ENCODE measurements at regions not wholly inside any gene's neighbourhood (a gene's known extent, or its start where the extent isn't known, plus 50 kb on each side); places are given as distances from the start of the nearest gene placed in this dataset.

DNA sequence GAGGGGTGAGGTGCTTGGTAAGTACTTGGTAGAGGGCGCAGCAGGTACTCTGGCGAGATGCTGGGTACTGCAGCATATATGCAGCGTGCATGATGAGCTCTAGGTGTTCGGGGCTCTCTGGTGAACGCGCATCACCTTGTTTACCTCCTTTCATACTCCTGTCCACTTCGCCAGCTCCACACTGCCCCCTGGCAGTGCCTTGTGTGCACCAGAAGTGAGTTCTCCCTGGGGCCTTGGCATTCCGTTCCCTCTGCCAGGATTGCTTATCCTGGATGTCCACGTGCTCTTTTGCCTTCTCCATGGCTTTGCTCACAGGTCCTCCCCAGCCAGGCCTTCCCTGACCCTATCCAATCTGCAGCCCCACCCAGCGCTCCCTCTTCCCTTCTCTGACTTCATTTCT is 154.2 kb downstream of the MRM1 start:
- DNase-seq, result no peak

DNA sequence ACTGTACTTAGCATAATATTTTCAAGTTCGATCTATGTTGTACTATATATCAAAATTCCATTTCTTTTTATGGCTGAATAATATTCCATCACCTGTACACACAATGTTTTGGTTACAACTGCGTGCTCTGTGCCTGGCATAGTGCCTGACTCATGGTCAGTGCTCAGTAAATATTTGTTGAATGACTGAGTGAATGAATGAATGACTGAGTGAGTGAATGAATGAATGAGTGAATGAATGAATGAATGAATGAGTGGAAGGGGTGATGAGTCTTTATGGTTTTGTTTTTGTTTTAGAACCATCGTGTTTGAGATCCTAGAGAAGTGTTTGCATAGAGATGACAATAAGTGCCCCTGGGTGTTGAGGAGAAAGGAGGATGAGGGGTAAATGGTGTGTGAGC is 155.3 kb downstream of the MRM1 start:
- DNase-seq, result no peak

DNA sequence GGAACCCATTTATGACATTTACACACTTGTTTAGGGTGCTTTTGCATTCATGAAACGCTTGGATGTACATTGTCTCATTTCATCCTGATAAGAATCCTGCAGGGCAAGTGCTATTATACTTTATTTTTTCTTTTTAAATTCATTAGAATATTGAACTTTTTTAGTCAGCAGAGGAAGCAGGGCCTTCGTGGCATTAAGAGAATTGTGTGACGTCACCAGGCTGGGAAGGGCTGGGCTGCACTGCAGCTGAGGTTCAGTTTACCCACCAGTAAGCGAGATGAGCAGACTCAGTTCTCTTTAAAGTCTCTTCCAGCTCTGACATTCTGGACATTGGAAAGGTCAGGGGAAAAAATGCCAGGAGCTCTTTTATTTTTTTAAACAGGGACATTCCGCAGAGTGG is 159.0 kb downstream of the MRM1 start:
- DNase-seq, result no peak

DNA sequence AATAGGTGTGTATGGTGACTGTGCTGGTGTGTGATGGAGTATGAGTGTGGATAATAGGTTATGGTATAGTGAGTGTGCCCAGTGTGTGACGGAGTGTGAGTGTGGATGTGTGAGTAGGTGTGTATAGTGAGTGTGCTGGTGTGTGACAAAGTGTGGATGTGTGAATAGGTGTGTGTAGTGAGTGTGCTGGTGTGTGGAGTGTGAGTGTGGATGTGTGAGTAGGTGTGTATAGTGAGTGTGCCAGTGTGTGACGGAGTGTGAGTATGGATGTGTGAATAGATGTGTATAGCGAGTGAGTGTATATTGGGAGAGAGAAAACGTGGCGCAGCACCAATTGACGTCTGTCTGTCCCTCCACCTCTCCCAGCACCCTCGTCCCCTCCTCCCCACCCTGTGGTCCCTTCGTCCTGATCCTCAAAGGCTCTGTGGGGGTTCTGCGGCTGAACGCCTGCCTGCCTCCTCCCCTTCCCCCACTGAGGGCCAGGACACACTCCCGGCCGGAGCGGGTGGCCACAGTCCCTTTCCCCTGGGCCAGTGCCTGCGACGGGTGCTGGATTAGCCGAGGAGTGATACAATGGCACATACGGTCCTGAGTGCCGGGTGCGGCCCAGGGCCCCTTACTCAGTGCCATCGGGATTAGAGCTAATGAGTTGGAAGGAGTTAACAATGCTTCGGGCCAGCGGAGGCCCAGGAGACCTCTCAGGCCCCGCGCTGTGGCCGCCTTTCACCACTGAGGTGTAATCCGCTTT is 160.0 kb downstream of the MRM1 start:
- no peak for DNase-seq

DNA sequence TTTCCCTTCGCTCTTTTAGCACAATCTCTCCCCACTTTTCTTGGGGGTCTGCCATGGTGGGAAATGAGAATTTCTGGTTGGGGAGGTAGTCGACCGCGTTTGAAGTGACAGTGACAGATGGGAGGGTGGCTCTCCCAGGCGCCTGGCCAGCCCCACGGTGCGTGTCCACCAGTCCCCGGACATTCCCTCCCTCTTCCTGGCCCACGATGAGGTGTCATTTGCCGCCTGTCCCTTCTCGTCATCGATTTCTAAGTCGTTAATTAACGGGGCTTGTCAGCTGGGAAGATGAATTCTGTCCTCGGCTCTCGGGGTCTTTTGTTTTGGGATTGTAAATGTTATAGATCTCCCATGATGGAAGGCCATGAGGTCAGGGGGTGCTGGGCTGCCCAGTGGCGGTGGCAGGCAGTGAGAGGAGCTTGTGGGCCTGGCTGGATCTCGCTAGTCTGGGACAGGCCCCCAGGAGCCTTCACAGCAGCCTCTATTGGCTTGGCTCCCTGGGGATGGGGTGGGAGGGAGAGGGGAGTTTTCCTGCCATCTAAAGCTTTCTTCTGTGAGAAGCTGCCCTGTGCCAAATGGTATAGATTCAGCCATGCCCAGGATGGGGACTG is 164.2 kb downstream of the MRM1 start:
- no peak for DNase-seq

DNA sequence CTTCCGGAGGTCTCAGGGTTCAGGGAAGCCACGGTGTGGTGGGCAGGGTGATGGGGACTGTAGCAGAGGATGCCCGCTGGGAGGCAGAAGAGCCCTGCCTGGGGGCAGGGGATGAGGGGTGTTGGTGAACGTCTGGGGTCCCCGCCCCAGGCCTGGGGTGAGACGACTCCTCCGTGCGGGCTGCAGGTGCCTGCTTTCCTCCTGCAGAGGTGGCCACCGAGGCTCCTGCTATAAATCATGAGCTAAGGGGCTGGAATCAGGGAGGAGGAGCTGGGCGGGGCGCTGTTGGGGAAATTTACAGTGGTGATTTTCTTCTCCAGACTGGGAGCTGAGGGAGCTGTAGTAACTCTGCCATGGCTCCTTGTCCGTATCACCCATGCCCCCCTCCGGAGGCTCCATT is 167.0 kb downstream of the MRM1 start:
- no peak for DNase-seq

DNA sequence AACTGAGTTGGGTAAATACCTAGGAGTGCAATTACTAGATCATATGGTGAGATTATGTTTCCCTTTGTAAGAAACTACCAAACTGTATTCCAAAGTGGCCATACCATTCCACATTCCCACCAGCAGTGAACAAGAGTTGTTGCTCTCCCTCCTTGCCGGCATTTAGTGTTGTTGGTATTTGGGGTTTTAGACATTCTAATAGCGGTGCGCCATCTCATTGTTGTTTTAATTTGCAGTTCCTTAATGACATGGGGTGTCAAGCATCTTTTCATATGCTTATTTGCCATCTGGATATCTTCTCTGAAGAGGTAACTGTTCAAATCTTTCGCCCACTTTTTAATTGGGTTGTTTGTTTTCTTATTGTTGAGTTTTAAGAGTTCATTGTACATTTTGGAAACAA is 164.2 kb upstream of the LHX1 start:
- no peak for DNase-seq

DNA sequence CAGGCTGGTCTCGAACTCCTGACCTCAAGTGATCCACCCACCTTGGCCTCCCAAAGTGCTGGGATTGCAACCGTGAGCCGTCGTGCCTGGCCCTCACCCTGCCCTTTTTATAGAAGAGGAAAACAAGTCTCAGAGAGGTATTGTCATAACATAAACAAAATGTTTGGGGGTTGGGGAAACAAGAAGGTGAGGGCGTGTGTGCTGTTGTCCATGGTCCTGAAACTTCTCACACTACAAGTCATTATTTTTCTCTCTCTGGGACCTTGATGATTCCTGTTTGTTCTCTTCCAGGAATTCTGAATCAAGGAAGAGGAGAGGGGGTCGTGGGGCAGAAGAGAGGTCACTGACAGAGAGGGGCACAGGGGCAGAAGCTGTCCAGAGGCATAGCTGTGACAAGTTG is 160.2 kb upstream of the LHX1 start:
- no peak for DNase-seq

DNA sequence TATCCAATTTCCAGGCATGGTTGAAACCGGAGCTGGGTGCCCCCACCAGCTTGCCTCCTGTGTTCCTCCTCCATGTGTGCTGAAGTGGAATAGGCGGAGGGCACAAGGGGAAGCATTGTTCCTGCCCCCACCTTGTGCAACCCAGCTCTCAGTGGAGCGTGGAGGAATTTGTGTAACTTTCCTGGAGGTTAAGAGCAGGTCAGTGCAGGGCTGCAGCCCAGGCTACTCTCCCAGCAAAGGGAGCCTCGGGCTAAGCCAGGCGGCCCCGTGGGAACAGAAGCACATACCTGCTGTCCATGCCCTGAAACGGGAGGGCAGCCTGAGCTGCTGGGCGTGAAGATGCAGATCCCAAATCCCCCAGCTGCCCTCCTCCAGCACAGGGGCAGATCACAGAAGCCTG is 158.8 kb upstream of the LHX1 start:
- no peak for DNase-seq

DNA sequence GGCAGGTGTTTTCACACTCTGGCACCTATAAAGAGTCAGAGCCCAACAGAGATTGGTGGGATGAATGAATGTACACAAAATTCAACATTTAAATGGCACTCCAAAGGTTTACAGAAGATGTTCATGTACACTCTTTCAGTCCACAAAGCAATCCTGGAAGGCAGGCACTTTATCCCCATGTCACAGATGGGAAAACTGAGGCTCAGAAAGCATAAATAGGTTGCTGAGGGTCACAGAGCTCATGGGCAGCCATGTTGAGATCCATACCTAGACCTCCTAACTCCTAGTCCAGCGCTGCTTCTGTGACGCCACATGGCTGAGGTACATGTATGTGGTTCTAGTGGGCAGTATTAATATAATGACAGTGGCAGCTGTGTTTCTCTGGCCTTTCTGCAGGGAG is 157.7 kb upstream of the LHX1 start:
- no peak for DNase-seq

DNA sequence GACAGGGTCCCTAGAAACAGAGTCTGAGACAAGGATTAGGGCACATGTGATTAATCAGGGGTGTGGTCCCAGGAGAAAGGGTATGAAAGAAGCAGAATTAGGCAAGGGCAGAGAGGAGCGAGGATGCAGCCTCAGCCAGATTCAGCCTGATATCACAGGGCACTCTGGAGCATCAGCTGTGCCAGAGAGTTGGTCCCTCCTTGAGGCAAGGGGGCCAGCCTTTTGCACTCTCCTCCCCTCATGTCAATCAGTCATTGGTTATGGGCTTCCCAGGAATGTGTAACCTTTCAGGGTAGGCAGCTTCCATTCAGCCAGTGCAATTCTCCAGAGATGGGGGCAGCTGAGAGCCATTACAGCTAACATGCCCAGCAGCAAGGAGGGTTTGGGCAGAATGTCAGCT is 152.6 kb upstream of the LHX1 start:
- no peak for DNase-seq

DNA sequence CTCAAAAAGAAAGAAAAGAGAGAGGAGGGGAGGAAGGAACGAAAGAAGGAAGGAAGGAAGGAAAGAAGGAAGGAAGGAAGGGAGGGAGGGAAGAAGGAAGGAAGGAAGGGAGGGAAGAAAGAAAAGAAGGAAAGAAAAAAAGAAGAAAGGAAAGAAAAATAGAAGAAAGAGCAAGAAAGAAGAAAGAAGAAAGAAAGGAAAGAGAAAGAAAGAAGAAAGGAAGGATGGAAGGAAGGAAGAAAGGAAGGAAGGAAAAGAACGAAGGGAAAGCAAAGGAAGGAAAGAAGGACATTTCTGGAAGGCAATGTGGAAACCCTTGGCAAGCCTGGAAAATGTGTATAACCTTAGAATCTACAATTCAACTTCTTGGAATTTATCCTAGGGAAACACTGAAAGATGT is 150.4 kb upstream of the LHX1 start:
- DNase-seq, result no peak

DNA sequence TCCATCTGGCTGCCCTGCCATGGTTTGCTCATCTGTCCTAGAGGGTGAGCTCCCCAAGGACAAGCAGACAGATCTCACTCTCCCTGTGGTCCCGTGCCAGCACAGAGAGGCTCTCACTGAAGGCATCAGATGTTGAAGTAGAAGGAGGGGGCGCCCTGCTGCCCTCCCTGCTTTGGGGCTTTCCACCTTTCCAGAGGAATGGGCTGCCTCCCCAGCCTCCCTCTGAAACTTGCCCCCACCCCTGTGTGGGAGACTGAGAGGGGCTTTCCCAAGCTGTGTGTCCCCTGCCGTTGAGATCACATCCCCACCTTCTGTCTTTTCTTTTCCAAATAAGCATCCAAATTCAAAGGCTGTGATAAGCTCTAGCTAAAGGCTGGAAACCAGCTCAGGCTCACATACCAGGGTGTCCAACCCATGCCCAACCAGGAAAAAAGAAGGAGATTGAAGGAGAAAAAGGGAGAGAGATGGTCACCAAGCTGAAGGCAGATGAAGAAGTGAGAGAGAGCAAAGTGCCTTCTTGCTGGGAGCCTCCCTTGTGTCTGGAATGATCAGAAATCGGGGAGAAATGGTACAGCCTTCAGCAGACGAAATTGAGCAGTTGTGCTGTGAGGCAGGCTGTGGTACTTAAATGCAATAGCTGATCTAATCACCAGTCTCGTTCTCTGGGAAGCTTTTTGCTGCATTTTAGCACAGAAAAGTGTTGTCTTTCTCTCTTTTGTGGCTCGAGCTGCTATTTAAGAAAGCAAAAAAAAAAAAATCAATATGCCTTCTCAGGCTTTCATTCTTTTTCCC is 145.9 kb upstream of the LHX1 start:
- peak in 2 of 51 donors; percentile 2 to 33 for DNase-seq

DNA sequence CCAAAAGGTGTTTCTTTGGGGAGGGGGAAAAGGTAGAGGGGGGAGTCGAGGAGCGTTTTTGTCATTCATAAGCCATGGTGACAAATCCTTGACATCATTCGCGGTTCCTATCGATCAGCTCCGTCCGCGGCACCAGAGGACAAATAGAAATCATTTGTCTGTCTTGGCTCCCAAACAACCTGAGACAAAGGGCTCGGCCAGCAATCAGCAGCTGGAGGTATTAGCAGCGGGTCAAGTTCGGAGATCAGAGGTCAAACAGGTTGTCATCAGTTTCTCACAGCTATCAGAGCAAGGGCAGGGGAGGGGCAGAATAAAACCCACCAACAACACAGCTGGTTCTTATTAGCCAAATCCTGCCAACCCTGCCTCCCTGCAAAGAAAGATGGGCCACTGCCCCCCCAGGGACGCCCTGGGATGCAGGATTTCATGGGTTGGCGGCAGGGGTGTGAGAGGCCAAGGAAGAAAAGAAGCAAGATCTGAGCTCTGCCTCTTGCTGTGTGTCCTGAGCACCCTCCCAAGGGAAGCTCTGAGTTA is 145.3 kb upstream of the LHX1 start:
- DNase-seq, result no peak

DNA sequence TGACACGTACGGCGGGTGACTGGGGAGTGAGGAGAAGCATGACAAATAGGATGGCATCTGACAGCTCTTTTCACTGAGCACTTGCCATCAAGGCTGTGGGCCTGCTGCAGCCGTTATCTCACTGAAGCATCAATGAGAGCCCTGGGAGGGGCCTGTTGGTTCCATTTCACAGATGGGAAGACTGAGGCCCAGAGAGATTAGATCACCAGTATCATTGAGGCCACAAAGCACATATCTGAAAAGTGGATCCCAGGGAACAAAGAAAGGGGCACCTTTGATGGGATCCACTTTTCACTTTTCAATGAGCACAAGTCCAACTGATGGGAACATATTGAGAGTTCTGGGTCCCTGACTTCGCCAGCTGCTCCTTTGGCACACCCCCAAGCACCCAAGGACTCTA is 144.4 kb upstream of the LHX1 start:
- no peak for DNase-seq

DNA sequence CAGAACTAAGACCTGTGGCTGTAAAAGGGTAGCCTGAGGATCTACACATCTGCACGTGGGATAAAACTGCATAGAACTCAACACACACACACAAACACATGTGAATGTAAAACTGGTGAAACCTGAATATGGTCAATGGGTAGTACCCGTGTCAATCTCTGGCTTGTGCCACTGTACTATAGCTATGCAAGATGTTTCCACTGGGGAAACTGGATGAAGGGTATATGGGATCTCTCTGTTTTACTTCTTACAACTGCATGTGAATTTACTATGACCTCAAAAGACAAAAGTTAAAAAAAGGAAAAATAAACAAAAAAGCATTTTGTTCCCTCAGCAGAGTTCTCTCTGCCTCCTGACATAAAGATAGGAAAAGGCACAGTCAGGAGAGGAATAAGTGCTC is 143.3 kb upstream of the LHX1 start:
- DNase-seq, result no peak

DNA sequence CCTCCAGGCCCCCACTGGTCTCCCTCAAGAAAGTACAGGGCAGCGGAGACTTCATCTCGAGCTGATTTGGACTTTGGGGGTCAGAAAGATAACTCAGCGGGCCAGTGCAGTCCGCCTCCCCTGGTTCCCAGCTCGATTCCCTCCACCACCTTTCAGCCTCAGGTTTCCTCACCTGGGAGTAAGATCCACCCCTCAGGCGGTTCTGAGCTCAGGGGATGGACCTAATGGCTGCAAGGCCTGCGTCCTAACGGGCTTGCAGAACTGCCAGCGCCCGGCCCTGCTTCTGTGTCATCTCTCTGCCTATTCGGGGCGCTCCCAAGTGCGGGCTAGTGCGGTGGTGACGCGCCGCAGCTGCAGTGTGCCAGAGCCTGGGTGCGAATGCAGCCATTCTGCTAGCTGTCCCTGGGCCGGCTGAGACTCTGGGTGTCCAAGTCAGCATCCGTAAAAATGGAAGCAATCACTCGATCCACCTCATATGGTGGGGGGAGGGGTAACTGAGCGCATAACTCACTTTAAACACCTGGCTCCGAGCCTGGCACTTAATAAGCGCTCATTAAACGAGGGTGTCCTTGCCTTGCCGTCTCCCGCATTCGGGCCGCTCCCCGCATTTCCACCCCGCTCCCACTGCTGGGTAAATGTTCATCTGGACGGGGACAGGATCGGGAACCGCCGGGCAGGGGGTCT is 129.6 kb upstream of the LHX1 start:
- DNase-seq, result no peak

DNA sequence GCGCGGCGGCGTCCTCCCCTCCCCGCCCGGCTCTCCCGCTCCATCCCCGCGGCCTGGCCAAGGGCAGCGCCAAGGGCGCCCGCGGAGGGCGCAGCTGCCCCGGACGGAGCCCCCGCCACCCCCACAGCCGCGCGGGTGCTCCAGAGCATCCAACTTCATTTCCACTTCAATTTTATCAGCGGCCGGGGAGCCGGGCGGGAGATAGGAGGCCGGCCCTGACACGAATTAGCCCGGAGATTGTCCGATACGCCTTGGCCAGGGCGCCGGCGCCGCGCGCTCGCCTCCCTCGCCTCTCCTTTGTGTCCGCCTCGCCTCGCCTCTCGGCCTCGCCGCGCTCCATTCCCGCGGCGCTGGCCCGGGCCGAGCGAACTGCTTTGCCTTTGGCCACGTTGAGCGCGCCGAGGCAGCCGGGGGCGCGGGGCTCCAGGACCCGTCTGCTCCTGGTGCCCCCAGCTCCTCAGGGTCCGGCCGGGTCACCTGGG is 129.1 kb upstream of the LHX1 start:
- peak in 1 of 51 donors; percentile 6 for DNase-seq

DNA sequence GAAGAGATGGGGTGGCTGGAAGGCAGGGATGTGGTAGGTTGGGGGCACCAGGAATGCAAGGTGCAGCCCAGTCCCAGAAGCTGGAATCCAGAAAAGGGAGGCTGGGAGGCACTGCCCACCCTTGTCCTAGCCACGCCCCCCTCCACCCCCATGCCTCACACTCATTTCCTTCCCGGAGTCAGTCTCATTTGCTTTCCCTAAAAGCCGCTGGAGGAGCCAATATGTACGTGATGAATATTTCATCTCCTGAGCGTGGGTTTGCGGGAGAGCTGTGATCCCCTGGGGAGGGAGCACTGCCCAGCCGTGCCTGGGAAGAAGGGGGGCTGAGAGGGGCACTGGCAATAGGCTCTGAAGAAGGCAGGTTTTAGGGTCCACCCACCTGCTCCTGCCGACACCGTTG is 124.5 kb upstream of the LHX1 start:
- DNase-seq, result no peak

DNA sequence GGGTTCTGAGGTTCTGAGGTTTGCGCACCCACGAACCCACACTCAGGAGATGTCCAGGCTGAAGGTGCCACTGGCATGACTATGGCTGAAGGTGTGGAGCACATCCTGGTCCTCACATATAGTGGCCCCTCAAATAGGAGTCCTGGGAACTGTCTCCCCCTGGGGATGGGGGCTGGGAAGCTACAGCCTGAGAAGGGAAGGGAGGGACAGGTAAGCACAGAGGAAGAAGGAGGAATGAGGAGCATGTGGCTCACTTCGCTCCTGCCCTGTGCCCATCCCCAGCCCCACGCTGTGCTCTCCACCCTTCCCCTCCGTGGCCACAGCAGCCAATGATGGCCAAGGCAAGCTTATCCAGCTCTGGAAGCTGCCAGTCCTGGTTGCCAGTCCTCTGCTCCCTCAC is 123.9 kb upstream of the LHX1 start:
- no peak for DNase-seq

DNA sequence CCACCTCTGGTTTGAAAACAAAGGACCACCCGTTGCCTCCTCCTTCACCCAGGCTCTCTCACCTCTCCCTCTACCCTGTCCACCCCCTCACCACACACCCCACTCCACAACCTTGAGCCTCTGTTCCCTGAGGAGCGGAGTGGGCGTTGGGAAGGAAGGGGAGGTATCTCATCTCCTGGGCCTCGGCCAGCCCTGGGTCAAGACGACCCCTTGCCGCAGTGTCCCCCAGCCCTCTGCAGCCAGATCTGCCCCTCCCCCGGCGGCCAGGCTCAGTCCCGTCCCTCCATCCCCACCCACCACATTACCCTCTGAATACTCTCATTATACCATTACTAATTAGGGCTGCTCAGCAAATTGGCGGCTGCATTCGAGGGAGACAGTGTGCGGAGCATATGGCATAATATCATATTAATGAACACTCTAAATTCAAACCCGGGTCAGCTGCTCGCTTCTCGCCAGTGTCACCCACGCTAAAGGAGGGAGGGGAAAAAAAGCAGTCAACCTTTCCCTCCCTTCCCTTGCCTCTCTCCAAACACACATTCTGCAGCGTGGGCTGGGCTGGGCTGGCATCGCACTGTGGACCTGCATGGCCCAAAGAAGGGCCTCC is 123.2 kb upstream of the LHX1 start:
- DNase-seq, result no peak
